Tibial artery (tissue), 4 donors: ENCODE measurements at regions not wholly inside any gene's neighbourhood (a gene's known extent, or its start where the extent isn't known, plus 50 kb on each side); places are given as distances from the start of the nearest gene placed in this dataset.

Experiments
- DNase-seq, 2 donors: peaks; one replicate each; pipeline ENCODE4 v3.0.0-alpha.2; 2019
- H3K27ac ChIP-seq, 2 donors: fragments of 200-600 bp; sonication (generic) in 1 of 2; 1 replicate in 1 of 2; 2 replicates in 1 of 2; pipeline ENCODE4 v1.5.1; 2018 to 2019; ENCODE audit warnings: mild to moderate bottlenecking in 1 of 2
- H3K27me3 ChIP-seq, 2 donors: fragments of 200-600 bp; sonication (generic) in 1 of 2; one replicate each; pipeline versions ENCODE4 v1.5.1 to v1.6.0; 2016 to 2019
- H3K36me3 ChIP-seq, 3 donors: fragments of 200-600 bp; sonication (generic) in 2 of 3; one replicate each; pipeline ENCODE4 v1.5.1; 2016 to 2019; ENCODE audit warnings: mild to moderate bottlenecking in 2 of 3
- H3K4me1 ChIP-seq, 4 donors: fragments of 200-600 bp; sonication (generic) in 2 of 4; 1 replicate in 3 of 4; 2 replicates in 1 of 4; pipeline ENCODE4 v1.5.1; 2016 to 2019
- H3K4me3 ChIP-seq, 2 donors: fragments of 200-600 bp; sonication (generic) in 1 of 2; 1 replicate in 1 of 2; 2 replicates in 1 of 2; pipeline ENCODE4 v1.5.1; 2018 to 2019; ENCODE audit warnings: mild to moderate bottlenecking in 2 of 2
- H3K9me3 ChIP-seq, 3 donors: fragments of 200-600 bp; sonication (generic) in 1 of 3; one replicate each; pipeline ENCODE4 v1.5.1; 2016 to 2019
- CTCF ChIP-seq, 2 experiments: fragments of 200-600 bp in 1 of 2; fragments of 450-650 bp in 1 of 2; IDR thresholded peaks; one replicate each; pipeline ENCODE4 v1.5.1; 2017 to 2019; ENCODE audit warnings: antibody characterized with exemption in 2 of 2, mild to moderate bottlenecking in 1 of 2, moderate library complexity in 1 of 2
- intact Hi-C: fragments of 100-400 bp; cut with DNase I; formaldehyde crosslinking; loops from one replicate; pipeline ENCODE4 v1.15.0; 2023; ENCODE audit warnings: low total_unique reads

GRCh38 chr12:77590306-77590705 is 240.4 kb upstream of the NAV3 start:
- Histone ChIP-seq H3K27me3 (no peaks in the 10 kb centered on the region), H3K9me3 (no peaks in the 10 kb centered on the region), H3K4me3 (no peak overlapping the region), H3K4me1 (no peaks in the 10 kb centered on the region), H3K27ac (no peak overlapping the region), H3K36me3 (no peaks in the 10 kb centered on the region)
- DNase-seq, result no peak
- intact Hi-C loops, result no loop called here
- TF ChIP-seq CTCF (IDR thresholded peaks at IDR 0.05), result no peak

- no peak overlapping the region for H3K4me3 ChIP-seq
- no peaks in the 10 kb centered on the region for H3K36me3 ChIP-seq
- no peak overlapping the region for H3K27ac ChIP-seq
- H3K9me3 ChIP-seq, result no peaks in the 10 kb centered on the region
- no peak for DNase-seq
- H3K27me3 ChIP-seq, result no peaks in the 10 kb centered on the region
- no peaks in the 10 kb centered on the region for H3K4me1 ChIP-seq
- no peak for TF ChIP-seq CTCF (IDR thresholded peaks at IDR 0.05)
- intact Hi-C loops, result no loop called here
These were observed 245.8 kb upstream of the NAV3 start for GRCh38 chr12:77584860-77585259.

GRCh38 chr12:77578466-77579220 is 252.1 kb upstream of the NAV3 start:
- Histone ChIP-seq H3K4me1 (no peaks in the 10 kb centered on the region), H3K27me3 (no peaks in the 10 kb centered on the region), H3K36me3 (no peaks in the 10 kb centered on the region), H3K4me3 (no peak overlapping the region), H3K27ac (no peak overlapping the region), H3K9me3 (no peaks in the 10 kb centered on the region)
- intact Hi-C loops, result no loop called here
- TF ChIP-seq CTCF (IDR thresholded peaks at IDR 0.05), result no peak
- no peak for DNase-seq

- H3K27ac ChIP-seq, result no peak overlapping the region
- H3K4me1 ChIP-seq, result no peaks in the 10 kb centered on the region
- no peak for TF ChIP-seq CTCF (IDR thresholded peaks at IDR 0.05)
- DNase-seq, result no peak
- H3K9me3 ChIP-seq, result no peaks in the 10 kb centered on the region
- no peak overlapping the region for H3K4me3 ChIP-seq
- intact Hi-C loops, result no loop called here
- H3K36me3 ChIP-seq, result no peaks in the 10 kb centered on the region
- H3K27me3 ChIP-seq, result no peaks in the 10 kb centered on the region
These were observed 252.9 kb upstream of the NAV3 start for GRCh38 chr12:77577791-77578190.

- intact Hi-C loops, result no loop called here
- TF ChIP-seq CTCF (IDR thresholded peaks at IDR 0.05), result no peak
- H3K36me3 ChIP-seq, result no peaks in the 10 kb centered on the region
- no peak overlapping the region for H3K4me3 ChIP-seq
- no peak overlapping the region for H3K27ac ChIP-seq
- DNase-seq, result no peak
- H3K27me3 ChIP-seq, result no peaks in the 10 kb centered on the region
- no peaks in the 10 kb centered on the region for H3K4me1 ChIP-seq
- no peaks in the 10 kb centered on the region for H3K9me3 ChIP-seq
These were observed 255.2 kb upstream of the NAV3 start for GRCh38 chr12:77575376-77575919.
